GM12874 (cell line): ENCODE measurements at regions not wholly inside any gene's neighbourhood (a gene's known extent, or its start where the extent isn't known, plus 50 kb on each side); places are given as distances from the start of the nearest gene placed in this dataset.

Experiments
- CTCF ChIP-seq: IDR thresholded peaks from 2 replicates; pipeline ENCODE4 v1.5.1; 2011; ENCODE audit warnings: low read depth, mild to moderate bottlenecking, control low read depth, low read length, moderate library complexity; ENCODE audit not compliant: insufficient read depth

GRCh38 chr13:74329962-74330361 lies 195.8 kb upstream of the KLF12 start:
- TF ChIP-seq CTCF = no peak

- TF ChIP-seq CTCF = no peak
These were observed 190.9 kb upstream of the KLF12 start for GRCh38 chr13:74325106-74325505.

- no peak for TF ChIP-seq CTCF
These were observed 190.1 kb upstream of the KLF12 start for GRCh38 chr13:74324338-74324737.

GRCh38 chr13:74322562-74322961 lies 188.4 kb upstream of the KLF12 start:
- TF ChIP-seq CTCF = no peak

- TF ChIP-seq CTCF = no peak
These were observed 186.1 kb upstream of the KLF12 start for GRCh38 chr13:74320282-74320681.

GRCh38 chr13:74316547-74316946 lies 182.3 kb upstream of the KLF12 start:
- no peak for TF ChIP-seq CTCF

GRCh38 chr13:74306496-74306895 lies 172.3 kb upstream of the KLF12 start:
- no peak for TF ChIP-seq CTCF

GRCh38 chr13:74305876-74306275 lies 171.7 kb upstream of the KLF12 start:
- no peak for TF ChIP-seq CTCF
